D721Med (cell line): ENCODE measurements at regions not wholly inside any gene's neighbourhood (a gene's known extent, or its start where the extent isn't known, plus 50 kb on each side); places are given as distances from the start of the nearest gene placed in this dataset.

ENCODE experiments used
- DNase-seq: peaks from one replicate; pipeline ENCODE4 v3.0.0; 2011; ENCODE audit warnings: low spot score; ENCODE audit not compliant: insufficient read length
- FAIRE-seq: peaks from 2 replicates; lab custom pipeline; 2011; peaks lifted over from hg19 to GRCh38; lab: Jason Lieb, UNC
- TF ChIP-seq, protein P1 (sequence below): IDR thresholded peaks from 2 replicates; pipeline ENCODE4 v1.5.1; 2012; ENCODE audit warnings: mild to moderate bottlenecking, control low read depth; ENCODE audit not compliant: insufficient read depth; ENCODE audit errors: missing control alignments

DNA sequence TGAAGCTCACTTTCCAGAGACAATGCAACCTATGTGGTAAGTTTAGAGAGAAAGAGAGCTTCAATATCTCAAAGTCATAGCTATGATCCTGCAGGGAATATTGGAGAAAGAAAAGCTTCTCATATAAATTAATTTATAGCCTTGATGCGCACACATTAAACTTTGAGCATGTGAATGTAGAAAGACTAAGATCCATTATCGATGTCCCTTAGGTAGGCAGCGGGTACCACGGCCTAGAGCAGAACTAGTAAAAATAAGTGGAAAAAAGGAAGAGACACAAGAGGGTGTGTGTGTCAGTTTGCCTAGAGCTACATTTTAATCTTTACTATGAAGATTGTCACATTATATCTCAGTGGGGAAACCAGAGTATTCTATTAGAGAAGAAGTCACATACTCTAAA, 685.6 kb downstream of the AMY1C start:
- FAIRE-seq (no peak), DNase-seq (no peak)
- TF ChIP-seq, protein P1, sequence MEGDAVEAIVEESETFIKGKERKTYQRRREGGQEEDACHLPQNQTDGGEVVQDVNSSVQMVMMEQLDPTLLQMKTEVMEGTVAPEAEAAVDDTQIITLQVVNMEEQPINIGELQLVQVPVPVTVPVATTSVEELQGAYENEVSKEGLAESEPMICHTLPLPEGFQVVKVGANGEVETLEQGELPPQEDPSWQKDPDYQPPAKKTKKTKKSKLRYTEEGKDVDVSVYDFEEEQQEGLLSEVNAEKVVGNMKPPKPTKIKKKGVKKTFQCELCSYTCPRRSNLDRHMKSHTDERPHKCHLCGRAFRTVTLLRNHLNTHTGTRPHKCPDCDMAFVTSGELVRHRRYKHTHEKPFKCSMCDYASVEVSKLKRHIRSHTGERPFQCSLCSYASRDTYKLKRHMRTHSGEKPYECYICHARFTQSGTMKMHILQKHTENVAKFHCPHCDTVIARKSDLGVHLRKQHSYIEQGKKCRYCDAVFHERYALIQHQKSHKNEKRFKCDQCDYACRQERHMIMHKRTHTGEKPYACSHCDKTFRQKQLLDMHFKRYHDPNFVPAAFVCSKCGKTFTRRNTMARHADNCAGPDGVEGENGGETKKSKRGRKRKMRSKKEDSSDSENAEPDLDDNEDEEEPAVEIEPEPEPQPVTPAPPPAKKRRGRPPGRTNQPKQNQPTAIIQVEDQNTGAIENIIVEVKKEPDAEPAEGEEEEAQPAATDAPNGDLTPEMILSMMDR, result no peak

DNA sequence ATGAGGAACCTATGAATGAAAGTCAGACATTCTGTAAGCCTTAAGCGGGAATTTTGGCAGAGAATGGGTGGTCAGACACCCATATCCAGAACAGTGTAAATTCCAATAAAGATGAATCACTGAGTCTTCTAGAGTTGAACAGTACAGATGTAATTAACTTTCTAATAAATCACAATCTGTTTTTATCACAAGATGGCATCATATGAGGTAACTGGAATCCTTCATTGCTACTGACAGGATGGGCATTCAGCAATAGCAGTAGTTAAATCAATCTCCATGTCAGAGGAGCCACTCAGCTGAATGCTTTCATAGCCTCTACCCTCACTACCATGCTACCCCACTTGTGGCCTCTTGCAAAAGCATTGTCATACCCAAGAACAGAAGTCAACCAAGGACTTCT, 690.3 kb downstream of the AMY1C start:
- FAIRE-seq (no peak), DNase-seq (no peak)
- TF ChIP-seq, protein P1, result no peak

DNA sequence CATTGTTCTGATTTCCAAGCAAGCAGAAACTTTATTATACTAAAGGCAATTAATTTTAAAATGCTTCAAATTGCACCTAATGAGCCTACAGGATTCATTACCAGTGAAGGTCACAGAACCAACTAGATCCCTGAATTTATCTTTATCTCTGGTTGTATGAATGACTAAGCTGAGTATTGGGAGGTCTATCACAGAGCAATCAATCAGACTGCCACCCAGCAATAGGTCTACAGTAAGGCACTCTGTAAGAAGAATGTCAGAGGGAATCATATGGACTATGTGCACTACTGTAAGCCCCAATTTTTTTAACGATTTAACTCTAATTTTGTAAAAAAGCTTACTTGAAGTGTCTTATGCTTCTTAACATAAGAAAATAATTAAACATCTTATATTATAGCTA, 707.0 kb downstream of the AMY1C start:
- DNase-seq (no peak), FAIRE-seq (no peak)
- TF ChIP-seq, protein P1, result no peak

DNA sequence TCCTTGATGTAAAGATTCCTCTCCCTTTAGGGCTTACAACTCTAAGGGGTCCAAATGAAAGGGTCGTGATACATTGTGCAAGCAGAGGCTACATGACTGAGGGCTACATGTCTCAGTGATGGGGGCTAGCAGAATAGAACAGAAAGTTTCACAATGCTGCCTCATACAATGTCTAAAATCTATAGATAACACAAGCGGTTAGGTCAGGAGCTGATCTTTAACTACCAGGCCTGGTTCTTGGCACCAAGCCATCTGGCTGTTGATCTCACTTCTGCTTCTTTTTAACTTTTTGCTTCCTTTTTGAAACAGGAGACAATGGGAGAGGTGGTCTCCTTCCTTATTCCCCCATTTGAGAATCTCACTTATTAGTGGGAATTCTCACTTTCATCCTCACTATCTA, 710.2 kb downstream of the AMY1C start:
- DNase-seq, result no peak
- TF ChIP-seq, protein P1, result no peak
- no peak for FAIRE-seq

DNA sequence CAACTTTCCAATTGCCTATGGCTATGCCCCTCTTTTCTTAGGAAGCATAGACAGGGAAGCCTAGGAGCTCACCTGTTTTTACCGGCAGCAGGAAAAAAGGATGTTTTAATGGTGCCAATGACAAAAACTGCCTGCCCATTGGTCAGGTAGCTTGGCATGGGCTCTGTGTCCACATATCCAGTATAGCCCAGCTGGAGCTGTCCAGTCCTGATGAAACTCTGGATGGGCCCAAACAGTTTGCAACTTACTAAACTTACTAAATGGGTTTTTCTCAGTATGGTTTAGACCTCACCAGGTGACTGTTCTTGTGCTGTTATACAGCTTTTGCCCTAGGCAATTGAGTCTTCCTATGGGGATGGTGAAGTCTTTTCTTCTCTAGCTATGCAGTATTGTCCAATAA, 711.2 kb downstream of the AMY1C start:
- TF ChIP-seq, protein P1, result no peak
- no peak for DNase-seq
- no peak for FAIRE-seq

DNA sequence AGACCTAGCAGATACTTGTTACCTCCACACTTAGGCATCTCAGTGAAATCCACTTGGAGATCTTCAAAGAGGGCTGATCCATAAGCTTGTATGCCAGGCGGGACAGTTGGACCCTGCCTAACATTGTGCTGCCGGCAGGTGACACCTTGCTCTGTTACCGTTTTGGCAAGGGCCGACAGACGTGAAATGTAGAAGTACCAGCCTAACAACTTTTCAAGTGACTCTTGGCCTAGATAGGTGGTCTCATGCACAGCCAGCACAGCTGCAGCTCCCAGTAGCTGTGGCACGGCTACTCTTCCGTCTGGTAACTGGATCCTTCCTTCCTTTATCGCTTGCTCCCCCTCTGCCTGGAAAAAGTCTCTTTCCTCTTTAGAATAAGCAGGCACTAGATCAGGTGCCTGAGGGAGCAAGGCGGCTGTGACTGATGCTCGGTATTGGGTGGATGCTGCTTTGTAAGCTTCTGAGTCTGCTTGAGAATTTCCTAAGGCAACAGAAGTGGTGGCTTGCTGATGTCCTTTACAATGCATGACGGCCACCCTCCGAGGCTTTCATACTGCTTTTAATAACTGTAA, 713.5 kb downstream of the AMY1C start:
- no peak for FAIRE-seq
- TF ChIP-seq, protein P1, result no peak
- DNase-seq, result no peak

DNA sequence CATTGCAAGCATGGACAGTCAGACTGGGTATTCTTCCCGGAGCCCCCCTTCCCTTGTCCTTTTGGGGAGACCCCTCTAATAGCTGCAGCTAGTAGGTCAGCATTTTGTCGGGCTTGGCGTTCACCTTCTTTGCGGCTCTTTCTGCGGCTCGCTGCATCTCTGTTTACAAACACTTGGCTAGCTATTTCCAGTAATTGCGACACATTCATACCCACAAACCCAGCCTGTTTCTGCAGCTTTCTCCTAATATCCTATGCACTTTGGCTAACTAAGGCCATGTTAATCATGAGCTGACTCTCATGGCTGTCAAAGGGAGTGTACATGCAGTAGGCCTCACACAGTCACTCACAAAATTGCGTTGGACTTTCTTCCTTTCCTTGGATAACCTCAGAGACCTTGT, 716.4 kb downstream of the AMY1C start:
- no peak for DNase-seq
- FAIRE-seq, result no peak
- TF ChIP-seq, protein P1, result no peak
